SK-N-SH treated with all-trans-retinoic acid at 6 μM for 48 hours (cell line): ENCODE measurements at regions not wholly inside any gene's neighbourhood (a gene's known extent, or its start where the extent isn't known, plus 50 kb on each side); places are given as distances from the start of the nearest gene placed in this dataset.

Source experiments
- BACH2 ChIP-seq: fragments of 250-450 bp; sonication (Bioruptor Pico); IDR thresholded peaks from 2 replicates; pipeline ENCODE4 v1.9.0; 2021; ENCODE audit warnings: mild to moderate bottlenecking, borderline replicate concordance
- CSDC2 ChIP-seq: fragments of 250-450 bp; sonication (Bioruptor Pico); IDR thresholded peaks from 2 replicates; pipeline ENCODE4 v1.5.0; 2020; ENCODE audit warnings: mild to moderate bottlenecking, moderate library complexity
- GLIS3 ChIP-seq: fragments of 250-450 bp; sonication (Bioruptor Pico); IDR thresholded peaks from 2 replicates; pipeline ENCODE4 v1.5.0; 2020; ENCODE audit warnings: mild to moderate bottlenecking, moderate library complexity
- PATZ1 ChIP-seq: fragments of 250-450 bp; sonication (Bioruptor Pico); IDR thresholded peaks from 2 replicates; pipeline ENCODE4 v1.8.0; 2020; ENCODE audit warnings: mild to moderate bottlenecking, moderate library complexity, borderline replicate concordance
- PPARA ChIP-seq: fragments of 250-450 bp; sonication (Bioruptor Pico); IDR thresholded peaks from 2 replicates; pipeline ENCODE4 v1.5.0; 2020; ENCODE audit warnings: mild to moderate bottlenecking, borderline replicate concordance
- ZC3H10 ChIP-seq: fragments of 250-450 bp; sonication (Bioruptor Pico); IDR thresholded peaks from 2 replicates; pipeline ENCODE4 v1.5.1; 2021; ENCODE audit warnings: mild to moderate bottlenecking, moderate library complexity
- ZFP30 ChIP-seq: fragments of 450-650 bp; formaldehyde crosslinking; IDR thresholded peaks from 2 replicates; pipeline ENCODE4 v1.5.0; 2022; ENCODE audit warnings: mild to moderate bottlenecking, moderate library complexity
- ZNF8 ChIP-seq: fragments of 450-650 bp; formaldehyde crosslinking; IDR thresholded peaks from 2 replicates; pipeline ENCODE4 v1.5.0; 2020; ENCODE audit warnings: mild to moderate bottlenecking, moderate library complexity

GRCh38 chr4:155288999-155289398 lies 80.6 kb downstream of the NPY2R start:
- no peak for TF ChIP-seq ZNF8 (CRISPR knock-in tag)
- no peak for TF ChIP-seq BACH2
- no peak for TF ChIP-seq ZFP30 (CRISPR knock-in tag)
- no peak for TF ChIP-seq GLIS3 (CRISPR knock-in tag)
- TF ChIP-seq ZC3H10 (CRISPR knock-in tag) = no peak
- no peak for TF ChIP-seq PPARA (CRISPR knock-in tag)
- TF ChIP-seq PATZ1 (CRISPR knock-in tag) = no peak
- no peak for TF ChIP-seq CSDC2 (CRISPR knock-in tag)
